ENCODE measurements at regions not wholly inside any gene's neighbourhood (a gene's known extent, or its start where the extent isn't known, plus 50 kb on each side); places are given as distances from the start of the nearest gene placed in this dataset.

GRCh38 chr10:14383266-14383665 is 52.5 kb upstream of the FRMD4A start:
- TF ChIP-seq CTCF (IDR thresholded peaks at IDR 0.05 in 8 of 11, conservative IDR thresholded peaks at IDR 0.05 in 3 of 11) (no peak), POLR2A (IDR thresholded peaks at IDR 0.05) (no peak), POLR2AphosphoS5 (IDR thresholded peaks at IDR 0.05) (no peak)
